ENCODE measurements at regions not wholly inside any gene's neighbourhood (a gene's known extent, or its start where the extent isn't known, plus 50 kb on each side); places are given as distances from the start of the nearest gene placed in this dataset.

DNA sequence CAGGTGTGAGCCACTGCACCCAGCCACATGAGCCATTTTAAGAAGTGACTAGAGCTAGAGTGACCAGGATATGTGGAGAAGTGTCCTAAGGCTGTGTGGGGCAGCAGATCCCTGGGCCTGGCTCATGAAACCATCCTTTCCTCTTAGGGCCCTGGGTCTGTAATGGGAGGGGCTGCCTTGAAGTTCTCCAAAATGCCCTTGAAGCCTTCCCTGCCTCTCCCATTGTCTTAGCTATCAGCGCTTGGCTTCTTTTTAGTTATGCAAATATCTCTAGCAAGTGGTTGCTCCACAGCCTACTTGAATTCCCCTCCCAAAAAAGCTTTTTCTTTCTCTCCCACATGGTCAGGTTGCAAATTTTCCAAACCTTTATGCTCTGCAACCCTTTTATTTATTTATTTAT is 112.4 kb upstream of the SPATA16 start:
- TF ChIP-seq, protein P1, sequence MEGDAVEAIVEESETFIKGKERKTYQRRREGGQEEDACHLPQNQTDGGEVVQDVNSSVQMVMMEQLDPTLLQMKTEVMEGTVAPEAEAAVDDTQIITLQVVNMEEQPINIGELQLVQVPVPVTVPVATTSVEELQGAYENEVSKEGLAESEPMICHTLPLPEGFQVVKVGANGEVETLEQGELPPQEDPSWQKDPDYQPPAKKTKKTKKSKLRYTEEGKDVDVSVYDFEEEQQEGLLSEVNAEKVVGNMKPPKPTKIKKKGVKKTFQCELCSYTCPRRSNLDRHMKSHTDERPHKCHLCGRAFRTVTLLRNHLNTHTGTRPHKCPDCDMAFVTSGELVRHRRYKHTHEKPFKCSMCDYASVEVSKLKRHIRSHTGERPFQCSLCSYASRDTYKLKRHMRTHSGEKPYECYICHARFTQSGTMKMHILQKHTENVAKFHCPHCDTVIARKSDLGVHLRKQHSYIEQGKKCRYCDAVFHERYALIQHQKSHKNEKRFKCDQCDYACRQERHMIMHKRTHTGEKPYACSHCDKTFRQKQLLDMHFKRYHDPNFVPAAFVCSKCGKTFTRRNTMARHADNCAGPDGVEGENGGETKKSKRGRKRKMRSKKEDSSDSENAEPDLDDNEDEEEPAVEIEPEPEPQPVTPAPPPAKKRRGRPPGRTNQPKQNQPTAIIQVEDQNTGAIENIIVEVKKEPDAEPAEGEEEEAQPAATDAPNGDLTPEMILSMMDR (IDR thresholded peaks at IDR 0.05), result no peak
- no peak for TF ChIP-seq POLR2A (IDR thresholded peaks at IDR 0.05)

All from heart left ventricle (tissue), 13 donors.